ENCODE measurements at regions not wholly inside any gene's neighbourhood (a gene's known extent, or its start where the extent isn't known, plus 50 kb on each side); places are given as distances from the start of the nearest gene placed in this dataset.

- no peak for DNase-seq
Observed at GRCh38 chr12:47558625-47559345, 147.0 kb downstream of the RPAP3 start.

GRCh38 chr12:47557386-47557785 is 148.4 kb downstream of the RPAP3 start:
- DNase-seq: no peak

GRCh38 chr12:47556261-47557030 is 149.4 kb downstream of the RPAP3 start:
- no peak for DNase-seq

GRCh38 chr12:47554046-47554653 is 151.7 kb downstream of the RPAP3 start:
- DNase-seq: no peak

GRCh38 chr12:47553266-47553665 is 152.6 kb downstream of the RPAP3 start:
- no peak for DNase-seq

- no peak for DNase-seq
Observed at GRCh38 chr12:47551426-47551851, 154.4 kb downstream of the RPAP3 start.

- DNase-seq: no peak
Observed at GRCh38 chr12:47549258-47549657, 156.6 kb downstream of the RPAP3 start.

GRCh38 chr12:47548401-47548800 is 157.4 kb downstream of the RPAP3 start:
- DNase-seq: no peak

GRCh38 chr12:47547077-47547476 is 158.8 kb downstream of the RPAP3 start:
- no peak for DNase-seq

GRCh38 chr12:47545938-47546609 is 159.8 kb downstream of the RPAP3 start:
- DNase-seq: no peak

GRCh38 chr12:47534695-47535094 is 171.1 kb downstream of the RPAP3 start:
- no peak for DNase-seq

- no peak for DNase-seq
Observed at GRCh38 chr12:47530050-47530449, 175.8 kb downstream of the RPAP3 start.

GRCh38 chr12:47527816-47528215 is 178.0 kb downstream of the RPAP3 start:
- no peak for DNase-seq

GRCh38 chr12:47520029-47520428 is 185.8 kb downstream of the RPAP3 start:
- DNase-seq: no peak

- no peak for DNase-seq
Observed at GRCh38 chr12:47517122-47517521, 188.7 kb downstream of the RPAP3 start.

GRCh38 chr12:47509398-47509851 is 196.4 kb downstream of the RPAP3 start:
- DNase-seq: no peak

- no peak for DNase-seq
Observed at GRCh38 chr12:47507221-47507620, 198.6 kb downstream of the RPAP3 start.

- no peak for DNase-seq
Observed at GRCh38 chr12:47504775-47505446, 200.9 kb downstream of the RPAP3 start.

GRCh38 chr12:47493801-47494200 is 212.0 kb downstream of the RPAP3 start:
- DNase-seq: no peak

GRCh38 chr12:47491516-47492305 is 214.1 kb downstream of the RPAP3 start:
- no peak for DNase-seq

- no peak for DNase-seq
Observed at GRCh38 chr12:47488888-47489287, 216.9 kb downstream of the RPAP3 start.

- DNase-seq: no peak
Observed at GRCh38 chr12:47481041-47481440, 224.8 kb downstream of the RPAP3 start.

Data from retina (tissue), 1 donor.